Suppressor macrophage treated with lipopolysaccharide for 1 hour (primary cell): ENCODE measurements at regions not wholly inside any gene's neighbourhood (a gene's known extent, or its start where the extent isn't known, plus 50 kb on each side); places are given as distances from the start of the nearest gene placed in this dataset.

Experiments
- DNase-seq, 3 donors: peaks; one replicate each; pipeline ENCODE4 v3.0.0-alpha.2; 2020 to 2022

DNA sequence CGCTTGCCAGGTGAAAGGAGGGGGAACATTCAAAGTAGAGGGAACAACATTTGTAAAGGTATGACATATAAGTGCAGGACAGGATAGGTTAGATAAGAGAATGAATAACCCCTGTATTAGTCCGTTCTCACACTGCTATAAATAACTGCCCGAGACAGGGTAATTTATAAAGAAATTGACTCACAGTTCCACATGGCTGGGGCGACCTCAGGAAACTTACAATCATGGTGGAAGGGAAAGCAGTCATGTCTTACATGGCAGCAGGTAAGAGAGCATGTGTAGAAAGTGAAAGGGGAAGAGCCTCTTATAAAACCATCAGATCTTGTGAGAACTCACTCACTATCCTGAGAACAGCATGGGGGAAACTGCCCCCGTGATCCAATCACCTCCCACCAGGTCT, 223.8 kb downstream of the SOX9 start:
- no peak for DNase-seq

DNA sequence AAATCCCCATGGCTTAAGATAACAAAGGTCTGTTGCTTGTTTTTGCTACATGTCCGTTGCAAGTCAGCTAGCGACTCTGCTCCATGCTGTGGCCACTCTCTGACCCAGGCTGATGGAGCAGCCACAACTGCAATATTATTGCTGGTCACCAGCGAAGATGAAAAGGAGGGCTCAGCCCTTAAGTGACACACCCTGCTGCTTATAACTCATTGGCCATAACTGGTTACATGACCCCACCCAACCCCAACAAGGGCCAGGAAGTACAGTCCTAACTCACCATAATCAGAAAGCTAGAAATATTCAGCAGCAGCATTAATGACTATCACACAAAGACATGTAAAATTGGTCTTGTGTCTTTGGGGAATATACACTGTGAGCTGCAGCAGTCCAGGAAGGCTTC, 224.3 kb downstream of the SOX9 start:
- DNase-seq: no peak

GRCh38 chr17:72345536-72345935, 224.7 kb downstream of the SOX9 start:
- no peak for DNase-seq

- no peak for DNase-seq
Observed at GRCh38 chr17:72346306-72346705, 225.5 kb downstream of the SOX9 start.

GRCh38 chr17:72349011-72349410, 228.2 kb downstream of the SOX9 start:
- no peak for DNase-seq

GRCh38 chr17:72349491-72349995, 228.7 kb downstream of the SOX9 start:
- no peak for DNase-seq

DNA sequence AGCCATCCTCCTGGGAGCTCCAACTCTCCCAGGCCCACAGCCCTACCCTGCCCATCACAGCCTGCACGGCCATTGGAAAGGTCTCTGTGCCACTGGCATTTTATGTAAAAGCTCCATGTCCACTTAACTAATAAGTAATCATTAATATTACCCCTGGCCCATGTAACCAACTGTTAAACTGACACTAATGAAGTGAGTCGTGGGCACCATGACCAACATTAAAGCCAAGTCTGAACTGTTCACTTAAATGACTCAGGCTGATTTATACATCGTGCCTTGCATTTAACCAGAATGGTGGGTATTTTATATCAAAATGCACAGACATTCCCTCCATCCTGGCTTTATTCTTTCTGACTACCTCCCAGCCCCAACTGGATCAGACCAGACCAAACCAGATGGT, 229.3 kb downstream of the SOX9 start:
- no peak for DNase-seq

DNA sequence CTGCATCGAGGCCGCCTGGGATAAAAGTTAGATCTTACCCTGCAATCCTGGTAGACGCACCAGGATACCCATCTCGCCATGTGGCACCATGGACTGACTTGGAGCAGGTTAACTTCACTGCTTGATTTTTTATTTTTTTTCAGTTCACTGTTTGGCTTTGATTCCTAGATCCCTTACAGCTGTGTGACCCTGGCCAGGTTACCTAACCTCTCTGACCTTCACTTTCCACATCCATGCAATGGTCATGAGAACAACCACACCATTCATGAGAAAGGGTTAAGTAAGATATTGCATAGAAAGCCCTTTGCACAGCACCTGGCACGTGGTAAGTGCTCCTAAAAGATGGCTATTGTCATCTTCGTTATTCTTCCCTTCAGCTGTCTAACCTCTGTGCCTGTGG, 230.5 kb downstream of the SOX9 start:
- DNase-seq: no peak

DNA sequence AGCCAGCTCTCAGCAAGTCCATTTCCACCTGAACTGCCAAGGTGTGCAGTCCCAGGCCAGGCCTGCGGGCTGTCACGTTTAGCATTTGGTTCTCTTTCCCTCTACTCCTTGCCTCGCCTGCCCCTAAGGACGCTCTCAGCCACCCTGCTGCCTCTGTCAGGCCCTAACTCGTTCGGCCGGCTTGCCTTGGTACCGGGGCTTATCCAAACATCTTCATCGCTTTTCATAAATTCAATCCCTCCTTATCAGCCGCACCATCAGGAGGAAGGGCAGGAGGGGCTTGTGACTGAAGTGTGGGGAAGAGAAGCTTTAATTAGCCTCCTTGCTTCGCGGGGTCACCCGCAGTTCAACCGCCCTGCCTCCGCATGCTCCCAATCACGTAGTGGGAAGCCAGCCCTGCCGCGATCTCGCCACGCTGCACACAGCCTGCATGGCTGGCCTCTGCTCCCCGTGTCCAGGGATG, 231.1 kb downstream of the SOX9 start:
- no peak for DNase-seq

DNA sequence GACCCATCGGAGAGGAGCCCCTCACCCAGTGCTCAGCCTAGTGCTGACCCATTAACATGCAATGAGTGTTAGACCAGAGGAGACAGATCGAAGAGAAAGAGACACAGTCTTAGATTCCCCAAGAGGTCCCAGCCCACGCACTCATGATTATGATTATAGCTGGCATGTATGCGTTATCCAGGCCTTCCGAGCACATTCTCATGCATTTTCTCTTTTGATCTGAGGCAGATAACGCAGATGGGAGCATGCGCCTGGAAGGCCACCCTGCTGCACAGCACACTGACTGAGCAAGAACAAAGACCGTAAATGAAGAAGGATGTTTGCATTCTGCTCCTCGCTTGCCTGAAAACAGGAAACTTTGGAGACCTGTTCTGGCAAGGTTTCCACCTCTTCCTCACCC, 232.7 kb downstream of the SOX9 start:
- DNase-seq: no peak

DNA sequence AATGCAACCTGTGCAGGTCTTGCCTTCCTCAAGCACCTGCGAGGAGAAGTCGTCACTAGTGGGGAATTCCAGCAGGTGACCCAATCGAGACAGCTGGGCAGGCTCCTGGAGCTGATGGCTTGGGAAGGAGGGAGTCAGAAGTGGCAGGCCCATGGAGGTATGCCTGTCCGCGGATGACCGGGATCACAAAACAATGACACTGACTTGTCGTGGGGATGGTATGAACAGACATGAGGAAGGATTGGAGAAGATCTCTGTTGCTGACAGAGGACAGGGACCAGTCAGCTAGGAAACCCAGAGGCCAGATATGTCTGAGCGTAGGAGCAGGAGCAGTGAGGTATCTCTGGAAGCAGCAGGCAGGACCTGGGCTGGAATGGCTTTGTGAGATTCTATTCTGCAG, 233.3 kb downstream of the SOX9 start:
- DNase-seq: no peak

GRCh38 chr17:72357764-72358365, 237.0 kb downstream of the SOX9 start:
- no peak for DNase-seq

GRCh38 chr17:72358465-72358864, 237.6 kb downstream of the SOX9 start:
- no peak for DNase-seq

GRCh38 chr17:72359274-72359673, 238.5 kb downstream of the SOX9 start:
- no peak for DNase-seq

- DNase-seq: no peak
Observed at GRCh38 chr17:72359811-72360210, 239.0 kb downstream of the SOX9 start.

DNA sequence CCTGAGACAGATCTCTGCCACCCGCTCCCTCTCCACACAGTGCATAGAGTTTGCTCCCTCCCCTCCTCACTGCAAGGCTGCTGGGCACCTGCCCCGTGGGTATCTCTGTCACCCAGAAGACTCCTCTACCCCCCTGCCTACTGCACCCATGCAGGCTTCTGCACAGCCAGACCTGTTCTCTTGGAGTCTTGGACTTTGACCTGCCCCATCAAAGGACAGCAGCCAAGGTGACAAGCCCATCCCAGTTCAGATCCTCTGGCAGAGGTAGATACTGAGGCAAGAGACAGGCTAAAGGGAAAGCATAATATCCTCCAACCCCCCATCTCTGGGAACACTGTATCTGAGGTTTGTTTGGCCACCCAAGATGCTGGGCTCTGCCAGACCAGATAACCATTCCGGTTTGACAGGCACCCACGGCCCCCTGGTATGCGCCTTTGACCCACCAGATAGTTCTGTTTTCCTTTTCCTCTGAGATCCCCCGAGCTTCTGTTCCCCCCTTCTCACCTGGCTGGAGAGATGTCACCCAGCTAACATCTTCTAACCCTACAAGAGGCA, 239.6 kb downstream of the SOX9 start:
- DNase-seq: no peak

GRCh38 chr17:72361892-72362291, 241.1 kb downstream of the SOX9 start:
- no peak for DNase-seq

GRCh38 chr17:72362376-72363088, 241.7 kb downstream of the SOX9 start:
- no peak for DNase-seq

- DNase-seq: no peak
Observed at GRCh38 chr17:72363089-72363610, 242.3 kb downstream of the SOX9 start.

DNA sequence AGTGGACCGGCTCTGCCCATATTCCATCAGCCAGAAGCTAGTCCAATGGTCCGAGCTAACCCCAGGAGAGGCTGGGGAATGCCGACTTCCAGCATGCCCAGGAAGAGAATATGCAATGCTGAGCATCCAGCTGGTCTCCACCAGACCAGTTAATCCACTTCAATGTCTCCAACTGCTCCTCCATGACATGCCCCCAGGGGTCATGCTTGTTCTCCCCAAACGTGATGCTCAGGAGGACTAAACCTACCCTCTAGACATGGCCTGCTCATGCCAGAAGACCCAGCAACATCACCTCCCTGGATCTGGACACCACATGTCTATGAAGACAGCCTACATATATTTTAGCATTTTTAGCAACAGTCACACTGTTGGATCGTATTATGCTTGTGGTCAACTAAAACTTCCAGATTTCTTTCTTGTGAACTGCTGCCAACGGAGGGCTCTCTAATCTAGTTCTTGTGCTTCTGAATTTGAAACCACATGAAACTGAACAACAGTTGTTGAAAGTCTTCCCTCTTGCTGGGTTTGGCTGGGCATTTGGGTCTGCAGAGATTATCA, 245.1 kb downstream of the SOX9 start:
- DNase-seq: no peak

GRCh38 chr17:72366626-72367025, 245.8 kb downstream of the SOX9 start:
- DNase-seq: no peak

DNA sequence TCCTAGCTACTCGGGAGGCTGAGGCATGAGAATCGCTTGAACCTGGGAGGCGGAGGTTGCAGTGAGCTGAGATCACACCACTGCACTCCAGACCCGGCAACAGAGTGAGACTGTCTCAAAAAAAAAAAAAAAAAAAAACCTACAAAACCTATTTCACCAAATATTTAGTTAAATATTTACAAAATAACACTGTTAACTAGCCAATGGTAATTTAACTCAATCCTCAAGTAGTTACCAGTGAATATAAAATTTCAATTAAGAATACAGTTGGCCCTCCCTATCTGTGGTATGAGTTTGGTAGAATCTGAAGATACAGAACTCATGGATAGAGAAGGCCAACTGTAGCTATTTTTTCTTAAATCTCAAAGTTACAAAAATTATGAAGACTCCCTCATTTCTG, 247.4 kb downstream of the SOX9 start:
- no peak for DNase-seq

- DNase-seq: no peak
Observed at GRCh38 chr17:72369366-72369765, 248.5 kb downstream of the SOX9 start.

DNA sequence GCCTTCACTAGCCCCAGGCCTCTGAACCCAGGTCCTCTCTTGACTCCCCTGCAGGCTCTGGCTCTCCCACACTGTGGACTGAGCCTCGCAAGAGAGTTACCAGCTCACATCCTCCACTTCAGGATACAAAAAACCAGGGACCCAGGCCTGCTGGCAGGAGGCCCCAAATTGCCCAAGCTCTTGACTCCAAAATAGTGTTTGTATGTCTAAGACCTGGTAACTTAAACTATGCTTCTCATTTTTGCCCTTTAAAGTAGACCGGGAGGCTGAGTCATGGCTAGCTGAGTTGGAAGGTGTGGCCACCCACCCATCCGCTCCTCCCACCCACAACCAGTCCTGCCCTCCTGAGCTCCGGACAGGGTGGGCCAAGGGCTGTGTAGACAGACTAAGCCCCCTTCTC, 250.0 kb downstream of the SOX9 start:
- DNase-seq: no peak
